GM18511 (cell line): ENCODE measurements at regions not wholly inside any gene's neighbourhood (a gene's known extent, or its start where the extent isn't known, plus 50 kb on each side); places are given as distances from the start of the nearest gene placed in this dataset.
"Not testable (repeated sequence)": the region's sequence is repeated elsewhere in the genome, so short reads cannot be mapped to it uniquely, and the experiment has no call there.

ENCODE experiments used
- ATAC-seq: cut with Tn5 transposase; IDR thresholded peaks from one replicate; pipeline ENCODE4 v1.9.1; 2021; ENCODE audit warnings: mild to moderate bottlenecking, moderate library complexity; ENCODE audit not compliant: unreplicated experiment

GRCh38 chr12:31215518-31216232 lies 110.3 kb downstream of the SINHCAF start:
- ATAC-seq, result no peak

GRCh38 chr12:31216479-31216878 lies 109.5 kb downstream of the SINHCAF start:
- ATAC-seq, result no peak

GRCh38 chr12:31217356-31218130 lies 108.4 kb downstream of the SINHCAF start:
- no peak for ATAC-seq

- ATAC-seq, result no peak
These were observed 107.5 kb downstream of the SINHCAF start for GRCh38 chr12:31218203-31219025.

GRCh38 chr12:31219521-31219920 lies 106.4 kb downstream of the SINHCAF start:
- ATAC-seq, result no peak

GRCh38 chr12:31220061-31220460 lies 105.9 kb downstream of the SINHCAF start:
- ATAC-seq, result no peak

GRCh38 chr12:31220633-31221550 lies 105.1 kb downstream of the SINHCAF start:
- ATAC-seq, result no peak

- no peak for ATAC-seq
These were observed 104.4 kb downstream of the SINHCAF start for GRCh38 chr12:31221551-31221945.

GRCh38 chr12:31222620-31223222 lies 103.2 kb downstream of the SINHCAF start:
- no peak for ATAC-seq

GRCh38 chr12:31223640-31224039 lies 102.3 kb downstream of the SINHCAF start:
- not testable (repeated sequence) for ATAC-seq

GRCh38 chr12:31224768-31225448 lies 101.0 kb downstream of the SINHCAF start:
- ATAC-seq, result no peak

GRCh38 chr12:31225656-31226535 lies 100.1 kb downstream of the SINHCAF start:
- no peak for ATAC-seq

- no peak for ATAC-seq
These were observed 99.3 kb downstream of the SINHCAF start for GRCh38 chr12:31226639-31227038.

GRCh38 chr12:31227401-31227981 lies 98.5 kb downstream of the SINHCAF start:
- no peak for ATAC-seq

- ATAC-seq, result no peak
These were observed 96.8 kb downstream of the SINHCAF start for GRCh38 chr12:31228811-31229792.

GRCh38 chr12:31230004-31230403 lies 95.9 kb downstream of the SINHCAF start:
- no peak for ATAC-seq
